ENCODE measurements at regions not wholly inside any gene's neighbourhood (a gene's known extent, or its start where the extent isn't known, plus 50 kb on each side); places are given as distances from the start of the nearest gene placed in this dataset.

DNA sequence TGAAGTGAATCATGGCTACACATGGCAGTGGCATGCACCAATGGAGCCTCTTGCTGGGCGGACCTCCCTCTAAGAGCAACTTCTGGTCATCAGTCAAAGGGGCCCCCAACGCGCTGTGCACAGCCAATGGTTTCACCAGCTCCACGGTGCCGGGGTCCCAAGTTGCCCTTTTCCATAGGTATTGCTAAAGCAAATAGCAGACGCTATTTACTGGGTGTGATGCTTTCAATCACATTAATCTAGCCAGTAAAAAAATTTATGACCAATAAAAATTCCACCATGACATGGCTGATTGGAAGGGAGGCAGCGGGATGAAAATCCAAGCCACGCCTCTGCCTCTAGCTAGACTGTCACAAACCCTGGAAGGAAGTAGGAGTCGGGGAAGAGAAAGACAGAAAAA is 680.3 kb upstream of the SOX9 start:
- no peaks in the 10 kb centered on the region for H3K36me3 ChIP-seq (ENCODE audit: control insufficient read depth in 4 of 4, insufficient read depth in 3 of 4, low read depth in 1 of 4, low read length in 3 of 4)
- H3K4me3 ChIP-seq (ENCODE audit: low read depth in 1 of 3, low read length in 3 of 3), result no peak overlapping the region
- no peak for DNase-seq (ENCODE audit: low spot score)
- H3K9me3 ChIP-seq (ENCODE audit: control insufficient read depth in 4 of 4, low read length in 3 of 4), result no peaks in the 10 kb centered on the region
- TF ChIP-seq ATF3 (IDR thresholded peaks at IDR 0.05) (no peak), YY1 (IDR thresholded peaks at IDR 0.05) (no peak), JUND (IDR thresholded peaks at IDR 0.05) (no peak), RXRA (IDR thresholded peaks at IDR 0.05) (no peak), SP1 (IDR thresholded peaks at IDR 0.05) (no peak), TAF1 (conservative IDR thresholded peaks at IDR 0.05) (no peak), FOXA2 (IDR thresholded peaks at IDR 0.05) (no peak), HNF4A (conservative IDR thresholded peaks at IDR 0.05) (no peak), ZBTB33 (IDR thresholded peaks at IDR 0.05) (no peak), HNF4G (IDR thresholded peaks at IDR 0.05) (no peak), CTCF (IDR thresholded peaks at IDR 0.05; ENCODE audit: low read depth, low read length, missing input control) (no peak), NR2F2 (IDR thresholded peaks at IDR 0.05) (no peak), GABPA (IDR thresholded peaks at IDR 0.05 in 1 of 2, conservative IDR thresholded peaks at IDR 0.05 in 1 of 2) (no peak), MAX (IDR thresholded peaks at IDR 0.05) (no peak)
- TF ChIP-seq, protein P1, sequence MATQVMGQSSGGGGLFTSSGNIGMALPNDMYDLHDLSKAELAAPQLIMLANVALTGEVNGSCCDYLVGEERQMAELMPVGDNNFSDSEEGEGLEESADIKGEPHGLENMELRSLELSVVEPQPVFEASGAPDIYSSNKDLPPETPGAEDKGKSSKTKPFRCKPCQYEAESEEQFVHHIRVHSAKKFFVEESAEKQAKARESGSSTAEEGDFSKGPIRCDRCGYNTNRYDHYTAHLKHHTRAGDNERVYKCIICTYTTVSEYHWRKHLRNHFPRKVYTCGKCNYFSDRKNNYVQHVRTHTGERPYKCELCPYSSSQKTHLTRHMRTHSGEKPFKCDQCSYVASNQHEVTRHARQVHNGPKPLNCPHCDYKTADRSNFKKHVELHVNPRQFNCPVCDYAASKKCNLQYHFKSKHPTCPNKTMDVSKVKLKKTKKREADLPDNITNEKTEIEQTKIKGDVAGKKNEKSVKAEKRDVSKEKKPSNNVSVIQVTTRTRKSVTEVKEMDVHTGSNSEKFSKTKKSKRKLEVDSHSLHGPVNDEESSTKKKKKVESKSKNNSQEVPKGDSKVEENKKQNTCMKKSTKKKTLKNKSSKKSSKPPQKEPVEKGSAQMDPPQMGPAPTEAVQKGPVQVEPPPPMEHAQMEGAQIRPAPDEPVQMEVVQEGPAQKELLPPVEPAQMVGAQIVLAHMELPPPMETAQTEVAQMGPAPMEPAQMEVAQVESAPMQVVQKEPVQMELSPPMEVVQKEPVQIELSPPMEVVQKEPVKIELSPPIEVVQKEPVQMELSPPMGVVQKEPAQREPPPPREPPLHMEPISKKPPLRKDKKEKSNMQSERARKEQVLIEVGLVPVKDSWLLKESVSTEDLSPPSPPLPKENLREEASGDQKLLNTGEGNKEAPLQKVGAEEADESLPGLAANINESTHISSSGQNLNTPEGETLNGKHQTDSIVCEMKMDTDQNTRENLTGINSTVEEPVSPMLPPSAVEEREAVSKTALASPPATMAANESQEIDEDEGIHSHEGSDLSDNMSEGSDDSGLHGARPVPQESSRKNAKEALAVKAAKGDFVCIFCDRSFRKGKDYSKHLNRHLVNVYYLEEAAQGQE (IDR thresholded peaks at IDR 0.05), result no peak
- no peak overlapping the region for H3K27ac ChIP-seq (ENCODE audit: low read depth in 1 of 2, low read length in 2 of 2)
- WGBS, result 91% methylated on average over 9 of the region's 9 CpGs
- H3K4me1 ChIP-seq (ENCODE audit: control insufficient read depth in 4 of 4, insufficient read depth in 4 of 4, low read length in 3 of 4), result no peaks in the 10 kb centered on the region
- H3K9ac ChIP-seq (ENCODE audit: low read depth in 1 of 2, low read length in 2 of 2), result no peak overlapping the region
- peaks cover 0 to 7% (median 0%) of the 10 kb centered on the region in 4 donors for H3K27me3 ChIP-seq (ENCODE audit: control insufficient read depth in 4 of 4, insufficient read depth in 4 of 4, low read length in 3 of 4)

DNA sequence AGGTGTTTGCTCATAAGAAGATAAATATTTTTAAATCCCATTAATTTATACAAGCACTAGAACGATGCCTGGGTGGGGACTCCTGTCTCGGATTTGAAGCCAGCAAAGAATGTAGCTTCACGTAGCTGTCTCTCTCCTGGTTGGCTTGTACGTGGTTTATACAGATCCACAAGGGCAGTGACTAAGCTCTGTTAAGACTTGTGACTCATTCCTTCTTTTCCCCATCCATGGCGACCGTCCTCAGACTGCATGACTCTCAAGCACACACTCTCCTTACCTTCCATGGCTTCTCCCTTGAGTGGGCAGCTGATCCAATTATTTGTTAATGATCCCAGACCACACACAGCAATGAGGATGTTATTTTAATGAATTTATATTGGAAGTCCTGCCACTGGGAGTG is 679.7 kb upstream of the SOX9 start:
- Histone ChIP-seq H3K9me3 (ENCODE audit: control insufficient read depth in 4 of 4, low read length in 3 of 4) (no peaks in the 10 kb centered on the region), H3K27me3 (ENCODE audit: control insufficient read depth in 4 of 4, insufficient read depth in 4 of 4, low read length in 3 of 4) (peaks cover 0 to 7% (median 0%) of the 10 kb centered on the region in 4 donors), H3K4me3 (ENCODE audit: low read depth in 1 of 3, low read length in 3 of 3) (no peak overlapping the region), H3K9ac (ENCODE audit: low read depth in 1 of 2, low read length in 2 of 2) (no peak overlapping the region), H3K27ac (ENCODE audit: low read depth in 1 of 2, low read length in 2 of 2) (no peak overlapping the region), H3K4me1 (ENCODE audit: control insufficient read depth in 4 of 4, insufficient read depth in 4 of 4, low read length in 3 of 4) (no peaks in the 10 kb centered on the region), H3K36me3 (ENCODE audit: control insufficient read depth in 4 of 4, insufficient read depth in 3 of 4, low read depth in 1 of 4, low read length in 3 of 4) (no peaks in the 10 kb centered on the region)
- no peak for DNase-seq (ENCODE audit: low spot score)
- 88% methylated on average over 6 of the region's 6 CpGs for WGBS
- TF ChIP-seq GABPA (IDR thresholded peaks at IDR 0.05 in 1 of 2, conservative IDR thresholded peaks at IDR 0.05 in 1 of 2), result no peak
- no peak for TF ChIP-seq ATF3 (IDR thresholded peaks at IDR 0.05)
- TF ChIP-seq HNF4A (conservative IDR thresholded peaks at IDR 0.05), result no peak
- TF ChIP-seq YY1 (IDR thresholded peaks at IDR 0.05), result no peak
- no peak for TF ChIP-seq RXRA (IDR thresholded peaks at IDR 0.05)
- no peak for TF ChIP-seq TAF1 (conservative IDR thresholded peaks at IDR 0.05)

Data from liver (tissue), 8 donors.